PC-3 (cell line): ENCODE measurements at regions not wholly inside any gene's neighbourhood (a gene's known extent, or its start where the extent isn't known, plus 50 kb on each side); places are given as distances from the start of the nearest gene placed in this dataset.

Experiments
- ATAC-seq: fragments of 200-7000 bp; cut with Tn5 transposase; 2 replicates; pipeline ENCODE4 v1.9.1; 2020; ENCODE audit warnings: mild to moderate bottlenecking, moderate library complexity
- BruUV-seq: library from RNA; stranded (reverse); fragments of 400-500 nt; replicated peaks from 2 replicates; lab custom pipeline; 2021; lab: Mats Ljungman, UMichigan
- CTCF ChIA-PET: fragments of 300-600 bp; sonication (Branson Sonifier 250); formaldehyde crosslinking; loops from one replicate; lab custom pipeline; 2022; ENCODE audit warnings: antibody characterized with exemption; lab: Charles Lee
- POLR2A ChIA-PET: fragments of 300-600 bp; sonication (Branson Sonifier 250); formaldehyde crosslinking; loops from one replicate; lab custom pipeline; 2022; ENCODE audit warnings: antibody characterized with exemption; ENCODE audit not compliant: unreplicated experiment; lab: Charles Lee
- DNase-seq: peaks from one replicate; pipeline ENCODE4 v3.0.0-alpha.2; 2015
- H2AFZ ChIP-seq: fragments of 300-600 bp; sonication (generic); 2 replicates; pipeline ENCODE4 v1.6.0; 2016; ENCODE audit warnings: antibody characterized with exemption, low read length
- H3F3A ChIP-seq: fragments of 300-600 bp; sonication (generic); one replicate; pipeline ENCODE4 v1.6.0; 2017; ENCODE audit warnings: antibody characterized with exemption, low read length, control low read depth, mild to moderate bottlenecking; ENCODE audit not compliant: unreplicated experiment
- H3K27ac ChIP-seq: fragments of 300-600 bp; sonication (generic); 2 replicates; pipeline ENCODE4 v1.5.1; 2016; ENCODE audit warnings: mild to moderate bottlenecking, low read length
- H3K27me3 ChIP-seq: fragments of 300-600 bp; sonication (generic); 2 replicates; pipeline ENCODE4 v1.6.1; 2016; ENCODE audit warnings: low read length, mixed read lengths
- H3K36me3 ChIP-seq: fragments of 300-600 bp; sonication (generic); 2 replicates; pipeline ENCODE4 v1.6.1; 2016; ENCODE audit warnings: low read depth, mixed run types, low read length, mixed read lengths
- H3K4me1 ChIP-seq: fragments of 300-600 bp; sonication (generic); 2 replicates; pipeline ENCODE4 v1.5.1; 2016; ENCODE audit warnings: low read length; ENCODE audit not compliant: insufficient read depth
- H3K4me2 ChIP-seq: fragments of 300-600 bp; sonication (generic); 2 replicates; pipeline ENCODE4 v1.6.0; 2016; ENCODE audit warnings: low read length
- H3K4me3 ChIP-seq: fragments of 300-600 bp; sonication (generic); 2 replicates; pipeline ENCODE4 v1.5.1; 2016; ENCODE audit warnings: mild to moderate bottlenecking, low read length, mixed read lengths
- H3K79me2 ChIP-seq: fragments of 300-600 bp; sonication (generic); 2 replicates; pipeline ENCODE4 v1.6.1; 2017; ENCODE audit warnings: low read length, mixed read lengths
- H3K9ac ChIP-seq: fragments of 300-600 bp; sonication (generic); 2 replicates; pipeline ENCODE4 v1.6.0; 2016; ENCODE audit warnings: mild to moderate bottlenecking, low read length
- H3K9me2 ChIP-seq: fragments of 300-600 bp; sonication (generic); replicated peaks from 2 replicates; pipeline ENCODE4 v1.6.1; 2016; ENCODE audit warnings: mixed run types, low read length, mixed read lengths
- H3K9me3 ChIP-seq: fragments of 300-600 bp; sonication (generic); 2 replicates; pipeline ENCODE4 v1.6.1; 2016; ENCODE audit warnings: low read length, mixed read lengths
- H4K20me1 ChIP-seq: fragments of 300-600 bp; sonication (generic); 2 replicates; pipeline ENCODE4 v1.6.1; 2016; ENCODE audit warnings: low read length, mixed read lengths
- EZH2 ChIP-seq: fragments of 300-600 bp; sonication (generic); IDR thresholded peaks from one replicate; pipeline ENCODE4 v1.6.1; 2017; ENCODE audit warnings: antibody characterized with exemption, mild to moderate bottlenecking, low read length; ENCODE audit not compliant: unreplicated experiment
- EZH2phosphoT487 ChIP-seq: fragments of 300-600 bp; sonication (generic); IDR thresholded peaks from 2 replicates; pipeline ENCODE4 v1.6.1; 2018; ENCODE audit warnings: mild to moderate bottlenecking, antibody characterized with exemption, low read length, borderline replicate concordance
- intact Hi-C: fragments of 100-400 bp; cut with micrococcal nuclease; formaldehyde crosslinking; loops from 2 replicates; pipeline ENCODE4 v1.9.0; 2023
- TF ChIP-seq, protein P1 (sequence below): fragments of 300-600 bp; sonication (generic); conservative IDR thresholded peaks from 2 replicates; pipeline ENCODE4 v1.5.1; 2017; ENCODE audit warnings: antibody characterized with exemption, low read depth, mild to moderate bottlenecking, low read length

DNA sequence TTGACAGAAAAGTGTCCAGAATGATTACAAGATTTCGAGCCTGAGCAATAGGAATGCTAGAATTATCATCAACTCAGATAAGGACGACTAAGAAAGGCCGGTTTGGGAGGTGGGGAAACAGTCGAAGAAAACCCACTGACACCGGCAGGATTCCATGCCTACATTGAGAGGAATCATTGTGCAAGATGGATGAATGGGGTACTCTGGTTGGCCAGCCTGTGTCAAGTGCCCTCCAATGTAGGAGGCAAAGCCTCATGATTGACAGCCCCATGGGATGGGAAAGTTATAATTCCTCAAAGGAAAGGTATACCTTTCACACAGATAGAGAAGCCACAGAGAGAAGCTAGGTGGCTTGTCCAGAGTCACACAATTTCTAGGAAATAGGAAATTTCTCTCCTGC, 153.5 kb upstream of the CTTNBP2NL start:
- BruUV-seq = no TSS peak
- TF ChIP-seq, protein P1, sequence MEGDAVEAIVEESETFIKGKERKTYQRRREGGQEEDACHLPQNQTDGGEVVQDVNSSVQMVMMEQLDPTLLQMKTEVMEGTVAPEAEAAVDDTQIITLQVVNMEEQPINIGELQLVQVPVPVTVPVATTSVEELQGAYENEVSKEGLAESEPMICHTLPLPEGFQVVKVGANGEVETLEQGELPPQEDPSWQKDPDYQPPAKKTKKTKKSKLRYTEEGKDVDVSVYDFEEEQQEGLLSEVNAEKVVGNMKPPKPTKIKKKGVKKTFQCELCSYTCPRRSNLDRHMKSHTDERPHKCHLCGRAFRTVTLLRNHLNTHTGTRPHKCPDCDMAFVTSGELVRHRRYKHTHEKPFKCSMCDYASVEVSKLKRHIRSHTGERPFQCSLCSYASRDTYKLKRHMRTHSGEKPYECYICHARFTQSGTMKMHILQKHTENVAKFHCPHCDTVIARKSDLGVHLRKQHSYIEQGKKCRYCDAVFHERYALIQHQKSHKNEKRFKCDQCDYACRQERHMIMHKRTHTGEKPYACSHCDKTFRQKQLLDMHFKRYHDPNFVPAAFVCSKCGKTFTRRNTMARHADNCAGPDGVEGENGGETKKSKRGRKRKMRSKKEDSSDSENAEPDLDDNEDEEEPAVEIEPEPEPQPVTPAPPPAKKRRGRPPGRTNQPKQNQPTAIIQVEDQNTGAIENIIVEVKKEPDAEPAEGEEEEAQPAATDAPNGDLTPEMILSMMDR = no peak
- no peak for TF ChIP-seq EZH2phosphoT487
- TF ChIP-seq EZH2 = no peak
- Histone ChIP-seq H3F3A (no peaks in the 10 kb centered on the region), H3K79me2 (no peaks in the 10 kb centered on the region), H3K4me1 (no peaks in the 10 kb centered on the region), H4K20me1 (no peaks in the 10 kb centered on the region), H3K36me3 (no peaks in the 10 kb centered on the region), H2AFZ (no peak overlapping the region), H3K27me3 (peaks cover 31% of the 10 kb centered on the region), H3K4me2 (no peak overlapping the region), H3K9me2 (no peaks in the 10 kb centered on the region), H3K9ac (no peak overlapping the region), H3K4me3 (no peak overlapping the region), H3K27ac (no peak overlapping the region), H3K9me3 (no peaks in the 10 kb centered on the region)
- ATAC-seq (no peak), DNase-seq (no peak)
- intact Hi-C loops = no loop called here
- ChIA-PET CTCF (no interaction called here), POLR2A (no interaction called here)

DNA sequence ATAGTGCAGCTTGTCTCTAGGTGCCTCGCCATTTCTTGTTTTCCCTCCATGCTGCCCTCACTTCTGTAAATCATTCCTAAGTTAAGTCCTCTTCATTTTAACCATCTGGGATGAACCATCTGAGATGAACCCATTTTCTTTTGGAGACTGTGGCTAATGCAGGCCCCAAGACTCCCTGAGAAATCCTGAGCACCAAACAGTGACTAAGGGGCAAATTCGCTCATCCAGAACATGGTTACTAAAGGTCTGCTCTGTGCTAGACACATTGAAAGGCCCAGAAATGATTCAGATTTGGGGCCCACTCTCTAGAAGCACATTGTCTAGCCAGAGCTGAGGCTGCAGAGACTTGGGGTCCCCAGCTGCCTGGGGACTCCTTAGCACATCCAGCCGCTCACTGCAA, 151.9 kb upstream of the CTTNBP2NL start:
- ATAC-seq (no peak), DNase-seq (no peak)
- H2AFZ ChIP-seq = no peak overlapping the region
- no peaks in the 10 kb centered on the region for H3K4me1 ChIP-seq
- no peak overlapping the region for H3K27ac ChIP-seq
- ChIA-PET CTCF (no interaction called here), POLR2A (no interaction called here)
- H3K9me2 ChIP-seq = no peaks in the 10 kb centered on the region
- no TSS peak for BruUV-seq
- no peaks in the 10 kb centered on the region for H3K79me2 ChIP-seq
- TF ChIP-seq EZH2phosphoT487 (no peak), EZH2 (no peak)
- TF ChIP-seq, protein P1 = no peak
- H3K9ac ChIP-seq = no peak overlapping the region
- H4K20me1 ChIP-seq = no peaks in the 10 kb centered on the region
- no peaks in the 10 kb centered on the region for H3F3A ChIP-seq
- no peak overlapping the region for H3K4me2 ChIP-seq
- intact Hi-C loops = no loop called here
- H3K36me3 ChIP-seq = no peaks in the 10 kb centered on the region
- H3K27me3 ChIP-seq = peaks cover 45% of the 10 kb centered on the region
- H3K4me3 ChIP-seq = no peak overlapping the region
- no peaks in the 10 kb centered on the region for H3K9me3 ChIP-seq

DNA sequence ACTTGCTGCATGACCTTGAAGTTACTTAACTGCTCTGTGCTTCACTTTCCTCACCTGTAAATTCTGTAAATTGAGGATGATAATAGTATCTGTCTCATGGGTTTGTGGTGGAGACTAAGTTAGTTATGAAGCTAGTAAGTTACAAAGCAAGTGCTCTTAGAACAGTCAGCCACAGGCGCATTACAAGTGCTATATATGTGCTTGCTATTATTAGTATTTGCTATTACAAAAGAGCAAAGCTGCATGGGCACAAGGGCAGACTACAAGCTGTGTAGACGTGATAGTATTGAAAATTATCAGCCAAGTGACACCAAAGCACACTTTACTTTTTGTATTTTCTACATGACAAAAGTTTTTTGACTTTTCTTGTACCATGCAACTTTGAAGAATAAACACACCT, 150.9 kb upstream of the CTTNBP2NL start:
- no TSS peak for BruUV-seq

More for the DNA sequence above, 150.9 kb upstream of the CTTNBP2NL start:
- Histone ChIP-seq H3K9me3 (no peaks in the 10 kb centered on the region), H3K9ac (no peak overlapping the region), H3K4me2 (no peak overlapping the region), H4K20me1 (no peaks in the 10 kb centered on the region), H3K79me2 (no peaks in the 10 kb centered on the region), H3K4me1 (no peaks in the 10 kb centered on the region), H3K36me3 (no peaks in the 10 kb centered on the region), H3K27me3 (peaks cover 45% of the 10 kb centered on the region), H3F3A (no peaks in the 10 kb centered on the region), H3K9me2 (no peaks in the 10 kb centered on the region), H3K4me3 (no peak overlapping the region), H3K27ac (no peak overlapping the region), H2AFZ (no peak overlapping the region)
- CTCF ChIA-PET = no interaction called here
- DNase-seq (no peak), ATAC-seq (no peak)
- intact Hi-C loops = no loop called here
- TF ChIP-seq EZH2 = no peak
- no peak for TF ChIP-seq EZH2phosphoT487
- TF ChIP-seq, protein P1 = no peak
- POLR2A ChIA-PET = no interaction called here
